WI38 (cell line): ENCODE measurements at regions not wholly inside any gene's neighbourhood (a gene's known extent, or its start where the extent isn't known, plus 50 kb on each side); places are given as distances from the start of the nearest gene placed in this dataset.

ENCODE experiments used
- H3K4me3 ChIP-seq: 2 replicates; pipeline ENCODE4 v1.5.1; 2011; ENCODE audit warnings: low read depth, mild to moderate bottlenecking, control low read depth, low read length
- TF ChIP-seq, protein P1 (sequence below): IDR thresholded peaks from 2 replicates; pipeline ENCODE4 v1.5.1; 2012; ENCODE audit warnings: low read depth, mild to moderate bottlenecking, control low read depth, low read length

DNA sequence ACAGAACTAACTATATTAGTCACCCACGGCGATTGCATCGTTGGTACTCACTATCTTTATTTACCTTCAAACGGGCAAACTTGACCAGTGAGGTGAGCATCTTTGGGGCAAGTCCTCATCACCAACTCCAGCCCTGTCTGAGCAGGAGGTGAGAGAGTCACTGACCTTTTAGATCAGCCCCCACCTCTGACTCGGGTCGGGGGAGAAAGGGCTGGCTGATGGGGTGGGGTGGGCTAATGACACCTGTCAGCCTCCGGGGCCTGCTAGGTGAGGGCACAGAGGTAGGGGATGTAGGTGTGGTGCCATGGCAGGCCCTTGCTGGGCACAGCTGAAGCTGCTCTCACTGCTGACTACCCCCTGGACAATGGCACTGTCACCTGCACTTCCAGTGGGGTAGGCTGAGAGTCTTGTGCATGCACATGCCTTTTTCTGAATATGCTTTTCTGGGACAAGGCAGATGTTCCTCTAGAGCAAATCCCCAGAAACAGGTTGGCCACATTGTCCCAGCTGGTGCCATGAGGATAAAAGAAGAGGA is 359.5 kb upstream of the MKI67 start:
- no peak overlapping the region for H3K4me3 ChIP-seq
- TF ChIP-seq, protein P1, sequence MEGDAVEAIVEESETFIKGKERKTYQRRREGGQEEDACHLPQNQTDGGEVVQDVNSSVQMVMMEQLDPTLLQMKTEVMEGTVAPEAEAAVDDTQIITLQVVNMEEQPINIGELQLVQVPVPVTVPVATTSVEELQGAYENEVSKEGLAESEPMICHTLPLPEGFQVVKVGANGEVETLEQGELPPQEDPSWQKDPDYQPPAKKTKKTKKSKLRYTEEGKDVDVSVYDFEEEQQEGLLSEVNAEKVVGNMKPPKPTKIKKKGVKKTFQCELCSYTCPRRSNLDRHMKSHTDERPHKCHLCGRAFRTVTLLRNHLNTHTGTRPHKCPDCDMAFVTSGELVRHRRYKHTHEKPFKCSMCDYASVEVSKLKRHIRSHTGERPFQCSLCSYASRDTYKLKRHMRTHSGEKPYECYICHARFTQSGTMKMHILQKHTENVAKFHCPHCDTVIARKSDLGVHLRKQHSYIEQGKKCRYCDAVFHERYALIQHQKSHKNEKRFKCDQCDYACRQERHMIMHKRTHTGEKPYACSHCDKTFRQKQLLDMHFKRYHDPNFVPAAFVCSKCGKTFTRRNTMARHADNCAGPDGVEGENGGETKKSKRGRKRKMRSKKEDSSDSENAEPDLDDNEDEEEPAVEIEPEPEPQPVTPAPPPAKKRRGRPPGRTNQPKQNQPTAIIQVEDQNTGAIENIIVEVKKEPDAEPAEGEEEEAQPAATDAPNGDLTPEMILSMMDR = no peak

DNA sequence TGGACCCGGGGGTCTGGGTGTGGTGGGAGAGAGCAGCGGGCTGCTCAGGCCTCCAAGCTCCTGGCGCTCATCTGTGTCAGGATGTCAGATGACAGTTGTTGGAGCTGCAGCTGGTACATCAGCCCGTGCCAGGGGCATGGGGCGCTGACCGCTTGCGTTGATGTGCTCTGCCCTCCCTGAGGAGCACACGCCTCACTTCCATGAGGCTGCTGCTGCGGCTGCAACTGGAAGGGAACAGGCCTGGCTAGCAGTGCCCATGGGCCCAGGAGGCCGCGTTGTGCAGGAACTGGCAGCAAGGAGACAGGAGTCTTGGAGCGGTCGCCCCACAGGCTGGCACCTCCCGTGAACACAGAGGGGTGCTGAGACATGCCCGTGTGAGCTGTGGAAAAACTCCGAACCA is 361.3 kb upstream of the MKI67 start:
- no peak overlapping the region for H3K4me3 ChIP-seq
- TF ChIP-seq, protein P1 = no peak

GRCh38 chr10:128489324-128490247 is 363.4 kb upstream of the MKI67 start:
- TF ChIP-seq, protein P1 = no peak
- H3K4me3 ChIP-seq = no peak overlapping the region

DNA sequence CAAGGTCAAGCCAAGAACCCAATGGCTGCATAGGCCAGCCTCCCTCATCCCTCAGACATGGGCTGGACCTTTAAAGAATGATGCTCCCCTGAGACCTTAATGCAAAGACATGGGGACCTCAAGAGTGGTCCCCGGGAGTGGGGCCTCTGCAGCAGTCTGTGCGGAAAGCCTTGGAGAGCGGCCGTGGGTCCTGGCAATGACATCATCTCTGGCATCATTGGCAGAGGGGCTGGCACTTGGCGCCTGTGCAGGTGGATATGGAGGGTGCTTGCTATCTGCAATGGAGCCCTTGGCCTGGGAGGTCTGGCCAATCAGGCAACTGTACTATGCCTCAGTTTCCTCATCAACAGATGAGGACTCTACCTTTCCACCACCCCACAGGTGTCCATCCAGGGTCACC is 365.5 kb upstream of the MKI67 start:
- TF ChIP-seq, protein P1 = no peak
- H3K4me3 ChIP-seq = no peak overlapping the region

DNA sequence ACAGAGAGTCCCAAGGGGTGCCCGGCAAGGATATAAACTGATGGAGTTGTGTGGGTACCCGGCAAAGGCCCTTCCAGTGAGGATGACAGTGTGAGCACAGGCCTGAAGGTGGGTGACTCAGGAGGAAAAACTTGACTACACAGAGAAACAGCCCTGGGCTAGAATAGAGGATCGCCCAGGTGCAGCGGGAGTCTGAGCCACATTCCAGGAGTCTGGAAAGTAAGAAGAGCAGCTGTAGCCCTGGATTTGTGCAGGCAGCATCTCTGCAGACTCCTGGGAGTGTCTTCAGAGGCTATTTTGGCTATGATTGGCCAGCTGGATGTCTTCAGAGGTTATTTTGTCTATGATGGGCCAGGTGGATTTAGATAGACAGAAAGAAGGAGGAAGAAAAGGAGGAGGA is 367.6 kb upstream of the MKI67 start:
- no peak overlapping the region for H3K4me3 ChIP-seq
- TF ChIP-seq, protein P1 = no peak

GRCh38 chr10:128494665-128495064 is 368.4 kb upstream of the MKI67 start:
- no peak overlapping the region for H3K4me3 ChIP-seq
- TF ChIP-seq, protein P1 = no peak

GRCh38 chr10:128497660-128498377 is 371.6 kb upstream of the MKI67 start:
- TF ChIP-seq, protein P1 = no peak
- no peak overlapping the region for H3K4me3 ChIP-seq
